NCI-H1092 (cell line): ENCODE measurements at regions not wholly inside any gene's neighbourhood (a gene's known extent, or its start where the extent isn't known, plus 50 kb on each side); places are given as distances from the start of the nearest gene placed in this dataset.

ENCODE experiments used
- DNase-seq: peaks from one replicate; lab custom pipeline; 2025; lab: John Stamatoyannopoulos, UW

DNA sequence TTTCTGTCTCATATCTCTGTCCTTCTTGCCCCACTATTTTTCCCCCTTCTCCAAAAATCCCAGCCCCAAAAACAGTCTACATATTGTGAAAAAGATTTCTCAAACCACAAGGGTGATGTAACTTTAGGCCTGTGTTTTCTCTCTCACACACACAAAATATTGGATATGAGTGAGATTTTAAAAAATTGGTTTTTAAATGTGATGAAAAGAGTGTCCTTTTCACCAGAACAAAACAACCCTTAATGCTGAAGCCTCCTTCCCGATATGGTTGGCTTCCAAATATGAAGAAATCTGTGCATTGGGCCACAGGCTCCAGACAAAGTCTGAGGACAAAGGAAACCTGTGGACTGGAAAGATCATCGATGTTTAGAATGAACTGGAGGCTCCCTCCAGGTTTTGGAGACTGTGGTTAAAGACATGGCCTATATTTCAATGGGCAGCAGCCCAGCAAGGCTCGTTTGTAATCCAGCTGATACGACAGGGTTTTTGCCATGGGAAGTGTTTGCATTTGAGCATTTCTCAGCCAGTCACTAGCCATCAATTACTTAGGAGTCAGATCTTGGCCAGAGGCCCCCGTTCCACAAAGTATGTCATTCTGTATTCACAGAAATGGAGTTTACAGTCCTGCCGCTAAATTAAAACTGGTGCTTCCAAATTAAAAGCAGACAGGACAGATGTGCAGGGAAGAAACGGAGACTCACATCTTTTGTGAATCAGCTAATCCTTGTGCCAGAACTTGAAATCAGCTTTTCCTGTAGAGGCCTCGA is 546.3 kb downstream of the EBF1 start:
- no peak for DNase-seq

DNA sequence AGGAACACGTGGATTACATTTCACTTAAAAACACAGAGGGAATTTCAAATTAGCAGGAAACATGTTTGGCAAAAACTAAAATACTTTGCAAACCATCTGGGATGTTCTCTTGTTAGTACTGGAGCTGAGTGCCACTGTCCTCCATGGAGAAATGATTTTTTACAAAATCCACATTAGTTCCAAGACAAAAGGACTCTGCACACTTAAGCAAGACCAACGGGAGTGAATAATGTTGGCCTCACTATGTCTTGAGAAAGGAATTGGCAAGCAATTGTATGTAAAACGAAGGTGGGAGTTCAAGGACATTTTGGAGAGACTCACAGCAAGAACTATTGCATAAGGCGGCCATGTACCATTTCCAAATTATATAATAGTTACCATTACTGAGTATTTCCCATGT is 547.5 kb downstream of the EBF1 start:
- no peak for DNase-seq

DNA sequence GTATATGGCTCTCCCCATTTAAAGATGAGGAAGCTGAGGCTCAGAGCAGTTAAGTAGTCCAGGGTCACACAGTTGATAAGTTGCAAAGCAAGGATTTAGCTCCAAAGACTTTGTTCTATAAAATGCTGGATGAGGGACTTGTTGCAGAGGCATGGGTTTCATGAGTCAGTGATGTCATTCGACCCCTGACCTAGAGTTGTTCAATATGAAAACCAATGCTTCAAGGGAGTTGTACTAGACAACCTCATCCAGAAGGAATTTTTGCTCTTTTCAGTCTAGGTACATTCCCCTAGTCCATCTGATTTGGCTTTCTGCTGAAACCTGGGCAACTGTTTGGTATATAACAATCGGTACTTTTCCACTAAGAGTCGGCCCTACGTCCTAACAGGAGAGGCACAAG is 550.4 kb downstream of the EBF1 start:
- DNase-seq, result no peak

DNA sequence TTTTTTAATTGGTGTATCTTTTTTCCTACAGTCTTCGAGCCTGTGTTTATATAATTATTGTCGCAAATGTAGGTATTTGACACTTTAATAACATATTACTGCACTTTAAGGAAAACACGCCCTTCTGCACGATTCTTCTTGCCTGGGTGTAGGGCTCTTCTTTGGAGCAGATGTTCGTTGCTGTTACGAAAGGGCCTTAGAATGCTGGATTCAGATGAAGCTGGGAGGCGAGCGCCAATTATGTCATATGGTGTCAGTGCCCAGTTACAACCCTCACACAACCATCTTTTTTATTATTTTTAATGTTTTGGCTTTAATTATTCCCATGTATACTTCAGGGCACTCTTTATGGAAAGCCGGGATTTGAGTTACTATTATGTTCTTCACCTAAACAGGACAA is 553.0 kb downstream of the EBF1 start:
- DNase-seq, result no peak

DNA sequence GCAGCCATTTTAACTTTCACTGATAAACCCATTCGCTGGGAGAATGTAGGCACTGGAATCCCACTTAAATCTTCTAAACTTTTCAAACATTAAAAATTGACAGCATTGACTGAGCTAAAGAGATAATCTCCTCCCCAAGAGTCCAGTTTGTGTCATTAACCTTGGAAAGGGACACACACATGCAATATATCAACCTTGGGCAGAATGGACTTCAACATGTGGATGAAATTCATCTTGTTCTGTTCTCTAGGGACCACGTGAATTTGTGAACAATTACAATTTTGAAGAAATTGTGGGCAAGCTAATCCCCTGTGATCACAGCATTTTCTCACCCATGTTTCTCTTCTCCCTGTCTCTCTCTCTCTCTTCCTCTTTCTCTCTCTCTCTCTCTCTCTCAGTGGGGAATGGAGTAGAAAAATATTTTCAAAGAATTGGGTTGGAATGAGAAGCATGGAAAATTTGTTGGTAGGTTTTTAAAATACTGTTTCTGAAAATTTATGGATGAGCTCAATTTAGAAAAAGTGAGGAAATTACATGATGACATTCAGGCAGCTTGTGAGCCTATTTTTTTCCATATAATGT is 553.7 kb downstream of the EBF1 start:
- DNase-seq, result no peak

DNA sequence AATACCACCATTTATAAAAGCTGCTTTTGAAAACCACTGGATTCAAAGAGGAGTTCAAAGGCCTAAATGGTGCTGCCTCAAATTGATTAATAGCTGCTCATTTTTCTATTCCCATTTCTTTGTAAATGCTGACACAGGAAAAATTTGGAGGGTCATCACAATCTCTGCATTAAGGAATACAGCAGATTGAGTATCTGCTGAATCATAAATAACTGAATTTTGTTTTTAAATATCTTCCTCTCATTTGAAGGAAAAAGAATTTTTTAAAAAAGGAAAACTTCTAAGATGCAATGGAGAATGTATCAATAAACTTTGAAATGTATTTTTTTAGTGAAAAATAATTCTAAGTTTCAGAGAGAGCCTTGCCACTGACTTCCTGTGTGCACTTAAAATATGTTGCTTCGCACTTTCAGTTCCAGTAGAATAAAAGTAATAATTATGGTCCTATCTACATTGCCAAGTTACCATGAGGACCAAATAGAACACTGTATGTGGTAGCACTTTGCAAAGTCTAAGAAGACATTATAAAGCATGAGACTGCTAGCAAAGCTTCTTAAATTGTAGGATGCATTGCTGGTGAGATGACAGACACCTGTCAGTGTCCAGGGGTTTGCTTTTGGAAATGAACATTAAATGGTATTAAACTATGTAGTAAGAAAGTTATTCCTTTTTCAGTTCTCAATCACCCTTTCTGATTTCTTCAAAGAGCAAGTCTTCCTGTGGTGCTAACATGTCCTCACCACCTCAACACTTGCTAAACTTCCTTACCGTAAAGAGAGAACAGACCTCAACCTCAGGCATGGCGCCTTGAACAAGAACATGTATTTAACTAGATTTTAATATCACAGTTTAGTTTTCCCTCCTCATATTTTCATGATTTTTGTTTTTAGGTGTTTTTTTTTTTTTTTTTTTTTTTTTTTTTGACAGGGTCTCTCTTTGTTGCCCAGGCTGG is 555.1 kb downstream of the EBF1 start:
- DNase-seq, result no peak

DNA sequence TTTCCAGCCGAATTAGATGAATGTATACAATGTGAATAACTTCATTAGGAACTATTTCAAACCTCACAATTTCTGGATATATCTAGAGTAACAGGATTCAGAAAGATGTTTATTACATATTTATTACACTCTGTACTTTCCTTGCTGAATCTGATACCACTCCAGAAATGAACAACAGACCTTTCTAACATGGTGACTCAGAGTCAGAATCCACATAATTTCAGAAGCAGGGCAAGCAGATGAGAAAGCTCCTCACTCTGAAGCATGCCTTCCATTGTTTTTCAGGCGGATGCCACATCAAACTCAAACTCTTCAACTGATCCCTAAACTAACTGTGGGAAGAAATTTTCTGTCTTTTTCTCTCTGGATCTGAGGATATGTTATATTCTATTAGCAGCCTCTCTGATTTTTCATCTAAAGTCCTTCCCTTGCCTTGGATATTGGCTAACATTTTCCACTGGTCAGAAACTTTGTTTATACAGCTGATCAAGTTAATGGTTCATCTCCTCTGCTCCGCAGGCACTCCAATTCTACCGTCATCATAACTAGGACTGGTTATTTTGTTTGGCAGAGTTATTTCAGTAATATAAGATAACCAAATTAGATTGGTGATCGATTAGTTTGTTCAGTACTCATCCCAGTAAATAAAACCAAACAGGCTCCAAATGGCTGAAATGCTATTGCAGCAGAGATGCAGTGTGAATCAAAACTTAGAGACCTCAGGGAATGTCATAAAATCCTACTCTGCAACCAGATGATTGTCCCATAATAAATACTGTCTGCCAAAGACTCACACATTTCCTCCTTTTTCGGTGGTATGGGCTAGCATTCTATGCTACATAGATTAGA is 556.0 kb downstream of the EBF1 start:
- no peak for DNase-seq

DNA sequence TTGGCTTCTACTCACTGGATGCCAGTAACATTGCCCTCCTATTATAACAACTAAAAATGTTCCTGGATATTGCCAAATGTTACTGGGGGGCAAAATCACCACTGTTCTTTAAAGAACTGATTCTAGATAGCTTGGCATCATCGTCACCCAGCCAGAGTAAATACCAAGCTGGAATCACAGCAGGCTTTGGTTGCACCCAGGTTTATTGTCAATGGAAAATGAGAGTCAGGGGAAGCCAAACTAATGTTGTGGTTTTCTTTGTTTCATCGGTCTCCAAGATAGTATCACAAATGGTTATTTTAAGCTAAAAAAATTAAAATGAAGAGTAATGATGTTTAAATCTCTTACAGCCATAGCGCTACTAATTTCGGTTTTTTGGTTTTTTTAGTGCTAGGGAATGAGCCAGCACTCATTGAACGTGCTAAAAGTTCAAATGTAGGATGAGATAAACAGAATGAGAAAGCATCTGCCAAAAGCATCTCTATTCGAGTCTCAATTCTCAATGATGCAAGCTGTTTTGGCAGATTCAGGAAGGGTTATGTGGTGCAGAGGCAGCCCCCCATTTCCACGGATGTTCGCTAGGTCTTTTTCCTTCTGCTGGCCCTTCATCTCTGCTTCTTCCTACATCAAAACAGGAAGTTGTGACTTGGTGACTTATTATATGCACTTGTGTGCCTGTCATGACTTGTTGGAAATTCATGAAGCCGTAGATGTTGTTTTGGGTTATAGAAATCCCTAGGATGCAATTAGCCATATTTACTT is 558.0 kb downstream of the EBF1 start:
- no peak for DNase-seq

DNA sequence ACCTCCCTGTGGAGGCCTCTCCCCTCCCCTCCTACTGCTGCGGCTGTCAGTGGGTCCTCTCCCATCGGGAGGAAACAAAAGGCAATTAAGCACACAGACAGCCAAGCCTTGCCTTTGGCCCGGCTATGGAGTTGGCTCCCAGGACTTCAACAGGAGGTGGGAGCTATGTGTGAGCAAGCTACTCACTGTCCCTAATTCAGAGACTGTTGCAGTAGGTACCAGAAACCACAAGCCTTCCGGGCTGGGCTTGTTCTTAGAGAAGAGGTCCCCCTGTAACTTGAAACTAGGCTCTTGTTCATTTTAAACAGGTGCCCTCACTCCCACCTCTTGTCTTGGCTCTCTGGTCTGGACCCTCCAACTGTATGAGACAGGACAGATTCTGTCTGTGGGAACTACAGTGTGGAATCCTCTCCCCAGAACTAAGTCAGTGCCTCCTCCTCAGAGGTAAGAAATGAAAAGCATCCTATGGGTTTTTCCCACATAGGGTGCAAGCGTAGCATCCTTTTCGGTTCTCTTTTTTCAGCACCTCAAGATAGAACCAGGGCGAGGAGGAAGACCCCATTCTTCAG is 561.1 kb downstream of the EBF1 start:
- no peak for DNase-seq

DNA sequence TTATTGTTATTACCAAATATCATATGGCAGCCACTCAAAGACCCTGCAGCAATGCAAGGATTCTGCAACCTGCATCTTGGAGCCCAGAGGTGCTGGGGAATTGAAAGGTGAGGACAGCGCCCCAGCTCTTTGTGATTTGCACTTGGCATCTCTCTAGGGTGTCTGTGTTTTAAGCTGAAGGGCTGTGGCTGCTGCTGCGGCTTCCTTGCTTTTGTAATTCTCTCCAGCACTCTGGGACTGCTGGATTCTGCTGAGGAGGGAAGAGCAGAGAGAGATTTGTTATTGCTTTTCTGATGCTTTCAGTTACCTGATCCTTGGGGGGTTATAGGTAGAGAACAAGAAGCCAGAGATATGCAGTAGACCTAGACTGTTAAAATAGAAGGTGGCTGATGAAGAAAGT is 562.4 kb downstream of the EBF1 start:
- DNase-seq, result no peak

DNA sequence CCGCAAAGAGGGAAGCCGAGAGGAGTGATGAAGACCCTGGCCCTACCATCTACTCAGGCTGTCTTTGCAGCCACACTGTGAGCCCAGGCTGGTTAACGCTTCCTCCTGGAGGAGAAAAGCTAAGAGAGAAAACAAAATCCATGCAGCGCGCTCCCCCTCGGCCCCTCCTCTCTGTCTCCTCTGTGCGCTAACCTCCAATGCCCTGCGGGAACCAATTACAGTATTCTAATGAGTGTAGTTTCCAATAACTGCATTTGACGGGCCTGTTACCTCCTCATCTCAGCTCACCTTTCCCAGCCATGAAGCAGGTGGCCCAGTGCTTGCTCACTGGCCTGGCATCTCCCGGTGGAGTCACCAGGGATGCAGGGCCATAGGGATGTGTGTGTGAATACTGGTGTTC is 565.5 kb downstream of the EBF1 start:
- DNase-seq, result no peak

DNA sequence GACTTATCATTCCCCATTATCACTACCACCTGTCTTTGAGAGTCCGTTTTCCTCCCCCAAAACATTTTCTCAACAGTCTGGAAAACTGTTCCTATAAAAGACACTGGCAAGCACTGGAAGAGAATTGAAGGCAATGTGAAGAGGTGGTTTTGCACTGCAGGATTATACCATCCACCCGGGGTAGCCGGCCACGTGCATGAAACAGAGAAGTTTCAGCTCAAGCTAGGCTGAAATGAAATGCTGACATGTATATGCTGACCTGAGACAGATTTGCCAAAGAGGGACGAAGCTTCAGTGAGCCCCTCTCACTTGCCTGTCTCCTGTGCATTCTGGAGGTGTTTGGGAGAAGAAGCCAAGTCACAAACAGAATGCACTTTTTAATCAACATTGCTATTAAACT is 567.0 kb downstream of the EBF1 start:
- DNase-seq, result no peak

DNA sequence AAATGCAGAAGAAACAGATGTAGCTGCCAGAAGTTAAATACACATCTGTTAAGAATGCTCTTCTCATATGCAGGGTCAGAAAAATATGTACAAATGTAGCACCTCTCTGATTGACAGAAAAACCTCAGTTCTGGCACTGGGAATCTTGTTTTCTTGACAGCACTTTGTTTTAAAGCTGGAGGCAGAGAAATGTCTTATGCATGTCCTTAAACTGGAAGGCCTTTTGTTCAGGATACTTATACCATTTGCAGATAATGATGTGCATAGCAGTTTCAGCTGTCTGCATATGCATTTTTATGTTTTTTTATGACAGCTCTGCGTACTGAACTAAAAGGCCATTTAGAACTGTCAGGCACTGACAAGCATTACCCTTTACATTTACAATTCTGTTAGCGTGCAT is 567.9 kb downstream of the EBF1 start:
- no peak for DNase-seq

DNA sequence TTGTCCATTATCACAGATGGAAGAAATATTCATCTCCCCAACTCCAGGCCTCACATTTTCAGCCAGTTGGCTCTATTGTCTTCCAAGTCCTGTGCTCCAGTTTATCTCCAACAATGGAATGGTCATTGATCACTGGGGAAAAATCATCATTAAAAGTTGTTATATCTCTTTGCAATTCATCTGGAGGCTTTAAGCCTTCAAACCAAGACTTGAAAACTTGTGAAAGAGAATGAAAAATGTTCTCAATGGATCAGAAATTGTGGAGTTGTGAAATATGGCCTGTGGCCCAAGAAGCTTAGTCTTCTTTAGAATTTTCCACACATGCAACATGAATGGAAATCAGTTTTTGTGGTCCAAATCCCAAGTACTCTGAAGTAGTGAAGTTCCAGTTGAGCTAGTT is 569.6 kb downstream of the EBF1 start:
- no peak for DNase-seq

DNA sequence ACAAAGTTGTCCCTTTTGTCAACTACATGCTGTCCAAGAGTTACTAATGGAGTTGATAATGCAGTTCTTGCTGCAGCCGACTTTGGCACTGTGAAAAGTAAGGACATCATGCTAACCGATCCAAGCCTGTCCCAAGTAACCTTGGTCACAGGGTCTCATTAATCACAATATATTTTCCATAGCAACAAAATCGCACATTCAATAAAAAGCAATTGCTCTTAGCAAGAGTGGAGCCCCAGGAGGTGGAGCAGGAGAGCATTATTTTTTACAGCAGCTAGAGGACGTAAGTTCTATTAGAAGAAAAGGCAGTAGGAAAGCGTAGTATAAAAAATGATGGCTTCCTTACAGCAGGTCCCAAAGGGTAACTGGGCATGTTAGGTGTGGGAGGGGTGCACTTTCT is 570.3 kb downstream of the EBF1 start:
- no peak for DNase-seq

DNA sequence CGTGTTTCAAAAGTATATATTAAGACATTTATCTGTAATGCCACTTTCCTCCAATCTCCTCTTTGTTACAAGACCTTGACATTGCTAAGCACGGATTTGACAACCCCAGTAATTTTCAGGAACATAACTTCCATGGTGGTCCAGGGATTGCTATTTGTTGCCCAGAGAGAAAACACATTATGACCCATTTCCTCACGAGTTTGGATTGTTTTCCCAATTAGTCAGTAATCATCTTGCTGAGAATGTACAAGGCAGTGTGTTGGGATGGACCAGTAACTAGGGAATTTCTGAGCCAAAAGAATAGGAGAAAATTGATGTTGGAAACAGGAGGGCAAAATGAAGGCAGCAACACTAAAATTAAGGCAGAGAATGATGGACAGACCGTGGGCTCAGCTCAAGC is 574.1 kb downstream of the EBF1 start:
- DNase-seq, result no peak

DNA sequence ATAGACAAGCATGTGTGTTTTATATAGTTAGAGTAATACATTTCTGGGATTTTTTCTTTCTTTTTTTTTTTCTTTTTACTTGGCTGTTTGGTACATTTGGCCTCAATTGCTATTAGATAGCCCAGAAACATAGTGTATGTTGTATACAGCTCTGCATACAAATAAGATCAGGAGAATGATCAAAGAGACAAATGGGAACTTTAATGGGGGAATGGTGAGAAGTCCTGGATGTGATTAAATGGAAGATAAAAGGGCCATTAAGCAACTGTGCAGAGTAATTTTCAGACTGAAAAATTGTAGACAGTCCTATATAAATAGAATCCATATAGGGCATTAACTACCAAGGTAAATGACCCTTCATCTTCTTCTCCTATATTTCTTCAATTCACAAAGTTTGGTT is 575.6 kb downstream of the EBF1 start:
- DNase-seq, result no peak

DNA sequence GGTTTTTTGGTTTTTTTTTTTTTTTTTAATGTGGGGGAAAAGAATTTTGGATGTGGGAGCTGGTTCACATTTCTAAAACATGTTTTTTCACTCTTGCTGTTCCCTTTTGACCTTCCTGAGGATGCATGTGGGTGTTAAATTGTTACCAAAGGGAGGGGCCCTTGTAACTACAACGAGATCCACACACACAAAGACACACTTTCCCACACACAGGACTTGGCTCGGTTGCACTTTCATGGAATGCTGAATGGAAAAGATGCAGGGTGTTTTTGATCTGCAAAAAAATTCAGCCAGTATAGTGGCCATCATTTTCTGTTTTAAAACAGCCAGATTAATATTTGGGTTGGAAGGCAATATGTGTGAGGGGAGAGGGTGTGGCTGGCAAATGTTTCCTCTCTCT is 576.9 kb downstream of the EBF1 start:
- no peak for DNase-seq

DNA sequence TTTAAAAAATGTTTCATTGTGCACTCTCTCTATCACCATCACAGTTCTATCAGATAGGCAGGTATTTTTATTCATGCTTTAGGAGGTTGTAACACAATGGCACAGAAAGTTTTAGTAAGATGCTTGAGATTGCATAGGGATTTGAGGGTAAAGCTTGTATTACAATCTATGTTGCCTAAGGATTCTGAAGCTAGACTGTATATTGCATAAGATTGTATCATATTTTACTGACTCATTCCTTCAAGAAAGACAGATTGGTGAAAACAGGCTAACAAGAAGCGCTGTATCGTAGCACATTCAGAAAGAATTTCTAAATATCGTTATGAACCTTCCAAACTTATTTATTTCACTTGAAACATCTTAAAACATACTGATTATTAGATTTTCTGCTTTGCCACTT is 577.7 kb downstream of the EBF1 start:
- DNase-seq, result no peak

DNA sequence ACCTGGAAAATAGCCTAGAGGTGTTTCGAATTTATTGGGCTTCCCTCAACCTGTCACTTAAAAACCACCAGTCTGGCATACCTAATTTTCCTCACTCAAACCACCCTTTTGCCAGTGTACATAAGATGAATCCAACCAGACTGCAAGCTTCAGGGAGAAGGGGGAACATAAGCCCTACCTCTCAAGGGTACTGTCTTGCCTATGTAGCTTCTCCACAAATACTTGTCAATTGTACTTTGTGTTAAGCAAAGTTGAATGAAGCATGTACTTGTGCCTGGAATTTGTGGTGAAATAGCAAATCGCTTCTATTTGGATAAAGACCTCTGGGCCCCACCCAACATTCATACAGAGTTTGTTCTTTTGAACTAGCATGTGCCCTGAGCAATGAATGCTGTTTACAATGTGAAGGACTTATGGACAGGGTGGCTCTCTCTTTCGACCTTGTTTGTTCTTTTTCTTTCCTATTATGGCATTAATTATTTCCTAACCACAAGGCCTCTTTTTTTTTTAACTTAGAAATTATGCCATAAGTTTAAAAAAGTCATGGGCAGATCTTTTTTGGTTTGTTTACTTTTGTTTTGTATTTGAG is 580.2 kb downstream of the EBF1 start:
- no peak for DNase-seq

DNA sequence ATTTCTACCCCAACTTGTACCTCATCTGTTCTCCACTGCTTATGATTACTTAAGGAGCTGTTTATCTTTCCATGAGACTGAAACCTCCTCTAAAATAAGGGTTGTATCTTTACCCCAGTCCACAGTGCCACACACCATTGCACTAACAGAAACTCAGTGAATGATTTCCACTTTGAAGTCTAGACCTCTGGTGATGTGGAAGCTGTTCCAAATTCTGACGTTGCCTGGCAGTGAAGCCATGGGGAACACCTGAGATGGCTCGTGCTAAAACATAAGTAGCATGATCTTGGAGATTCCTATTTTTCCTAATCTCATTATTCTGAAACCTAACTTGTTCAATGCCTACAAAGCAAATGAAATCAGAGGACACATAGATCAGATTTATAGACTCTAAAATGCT is 583.2 kb downstream of the EBF1 start:
- DNase-seq, result no peak
